NOMO-1 (cell line): ENCODE measurements at regions not wholly inside any gene's neighbourhood (a gene's known extent, or its start where the extent isn't known, plus 50 kb on each side); places are given as distances from the start of the nearest gene placed in this dataset.
"Not testable (repeated sequence)": the region's sequence is repeated elsewhere in the genome, so short reads cannot be mapped to it uniquely, and the experiment has no call there.

ENCODE experiments used
- DNase-seq, 2 experiments: peaks; one replicate each; lab custom pipeline; 2025; ENCODE audit not compliant: unreplicated experiment in 2 of 2; lab: John Stamatoyannopoulos, UW

DNA sequence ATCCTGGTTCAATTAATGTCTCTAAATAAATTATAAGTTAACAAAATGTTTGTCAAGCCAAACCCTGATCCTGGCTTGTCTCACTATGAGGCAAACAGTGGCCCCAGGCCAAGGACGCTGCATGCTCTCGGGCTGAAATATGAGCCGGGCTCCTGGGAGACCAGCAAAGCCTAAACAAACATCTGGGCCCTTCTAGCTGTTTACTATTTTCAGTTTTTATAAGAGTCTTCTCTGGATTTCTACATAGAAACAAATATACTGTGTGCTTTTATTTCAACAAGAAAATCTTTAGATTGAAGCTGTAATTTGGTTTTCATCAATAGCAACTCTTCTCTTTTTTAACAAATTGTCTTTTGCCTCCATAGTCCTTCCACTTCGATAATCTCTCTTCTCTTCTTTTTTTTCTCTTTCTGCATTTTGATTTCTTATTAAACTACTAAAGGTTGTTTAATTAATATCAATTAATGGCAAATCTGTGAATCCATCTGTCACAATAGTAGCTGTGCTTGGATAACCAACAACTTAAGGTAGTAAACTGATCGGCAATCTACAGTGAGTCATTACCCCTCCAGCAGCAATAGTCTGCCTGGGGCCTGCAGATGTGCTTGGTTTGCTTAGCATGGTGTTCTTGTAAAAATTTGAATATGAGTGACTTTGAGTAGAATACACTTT, 83.3 kb upstream of the DNAJC1 start:
- no peak for DNase-seq

GRCh38 chr10:22079921-22080320, 76.4 kb upstream of the DNAJC1 start:
- DNase-seq: not testable (repeated sequence)

DNA sequence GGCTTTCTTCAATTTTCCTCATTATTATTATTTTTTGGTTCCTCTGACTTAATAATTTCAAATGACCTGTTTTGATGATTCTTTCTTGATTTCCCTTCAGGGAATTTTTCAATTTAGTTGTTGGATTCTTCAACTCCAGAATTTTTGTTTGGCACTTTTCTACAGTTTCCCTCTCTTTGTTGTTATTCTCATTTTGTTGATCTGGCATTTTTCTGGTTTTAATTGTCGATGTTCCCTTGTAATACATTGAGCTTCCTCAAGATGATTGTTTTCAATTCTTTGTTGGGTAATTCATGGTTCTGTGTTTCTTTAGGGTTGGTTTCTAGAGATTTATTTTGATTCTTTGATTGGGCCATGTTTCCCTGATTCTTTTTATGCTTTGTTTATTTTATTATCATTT, 67.8 kb upstream of the DNAJC1 start:
- DNase-seq: no peak

DNA sequence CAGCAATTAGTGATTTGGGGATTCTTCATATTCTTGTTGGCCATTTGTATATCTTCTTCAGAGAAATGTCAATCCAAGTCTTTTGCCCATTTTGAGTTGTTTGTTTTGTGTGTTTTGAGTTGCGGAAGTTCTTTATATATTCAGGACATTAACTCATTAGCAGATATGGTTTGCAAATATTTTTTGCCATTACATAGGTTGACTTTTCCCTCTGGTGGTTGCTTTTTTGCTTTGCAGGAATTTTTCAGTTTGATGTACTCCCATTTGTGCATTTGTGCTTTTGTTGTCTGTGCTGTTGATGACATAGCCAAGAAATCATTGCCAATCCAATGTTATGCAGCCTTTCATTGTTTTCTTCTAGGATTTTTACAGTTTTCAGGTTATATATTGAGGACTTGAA, 63.6 kb upstream of the DNAJC1 start:
- no peak for DNase-seq

DNA sequence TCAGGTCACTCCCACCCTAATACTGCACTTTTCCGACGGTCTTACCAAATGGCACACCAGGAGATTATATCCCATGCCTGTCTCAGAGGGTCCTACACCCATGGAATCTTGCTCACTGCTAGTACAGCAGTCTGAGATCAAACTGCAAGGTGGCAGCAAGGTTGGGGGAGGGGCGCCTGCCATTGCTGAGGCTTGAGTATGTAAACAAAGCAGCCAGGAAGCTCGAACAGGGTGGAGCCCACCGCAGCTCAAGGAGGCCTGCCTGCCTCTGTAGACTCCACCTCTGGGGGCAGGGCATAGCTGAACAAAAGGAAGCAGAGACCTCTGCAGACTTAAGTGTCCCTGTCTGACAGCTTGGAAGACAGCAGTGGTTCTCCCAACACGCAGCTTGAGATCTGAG, 57.5 kb upstream of the DNAJC1 start:
- not testable (repeated sequence) for DNase-seq

- no peak for DNase-seq
These were observed 54.7 kb upstream of the DNAJC1 start for GRCh38 chr10:22058201-22058600.

- DNase-seq: no peak
These were observed 51.4 kb upstream of the DNAJC1 start for GRCh38 chr10:22054961-22055360.
